ENCODE measurements at regions not wholly inside any gene's neighbourhood (a gene's known extent, or its start where the extent isn't known, plus 50 kb on each side); places are given as distances from the start of the nearest gene placed in this dataset.

- TF ChIP-seq CTCF (IDR thresholded peaks at IDR 0.05), result no peak
These were observed 163.9 kb upstream of the ADGRL3 start for GRCh38 chr4:61036071-61036684.

GRCh38 chr4:61041527-61041926, 158.6 kb upstream of the ADGRL3 start:
- no peak for TF ChIP-seq CTCF (IDR thresholded peaks at IDR 0.05)

- TF ChIP-seq CTCF (IDR thresholded peaks at IDR 0.05), result no peak
These were observed 155.3 kb upstream of the ADGRL3 start for GRCh38 chr4:61044837-61045236.

GRCh38 chr4:61049018-61049417, 151.1 kb upstream of the ADGRL3 start:
- no peak for TF ChIP-seq CTCF (IDR thresholded peaks at IDR 0.05)

GRCh38 chr4:61067381-61067780, 132.7 kb upstream of the ADGRL3 start:
- TF ChIP-seq CTCF (IDR thresholded peaks at IDR 0.05), result no peak

- no peak for TF ChIP-seq CTCF (IDR thresholded peaks at IDR 0.05)
These were observed 132.1 kb upstream of the ADGRL3 start for GRCh38 chr4:61068060-61068459.

- TF ChIP-seq CTCF (IDR thresholded peaks at IDR 0.05), result no peak
These were observed 131.4 kb upstream of the ADGRL3 start for GRCh38 chr4:61068745-61069144.

- TF ChIP-seq CTCF (IDR thresholded peaks at IDR 0.05), result no peak
These were observed 129.9 kb upstream of the ADGRL3 start for GRCh38 chr4:61070269-61070668.
